T-cell (primary cell): ENCODE measurements at regions not wholly inside any gene's neighbourhood (a gene's known extent, or its start where the extent isn't known, plus 50 kb on each side); places are given as distances from the start of the nearest gene placed in this dataset.
"Not testable (repeated sequence)": the region's sequence is repeated elsewhere in the genome, so short reads cannot be mapped to it uniquely, and the experiment has no call there.

Experiments used
- ATAC-seq, 4 experiments: fragments of 200-7000 bp in 3 of 4; fragments of 150-1000 bp in 1 of 4; cut with Tn5 transposase; replicated peaks in 1 of 4; 1 replicate in 3 of 4; 2 replicates in 1 of 4; pipeline ENCODE4 v1.10.0; 2021; ENCODE audit warnings: moderate library complexity in 3 of 4, mild to moderate bottlenecking in 2 of 4, moderate number of reproducible peaks in 1 of 4
- CTCF ChIA-PET, 2 donors: fragments of 300-600 bp; sonication (Branson Sonifier 250); formaldehyde crosslinking; loops; one replicate each; lab custom pipeline; 2022; ENCODE audit warnings: antibody characterized with exemption in 2 of 2; lab: Charles Lee
- POLR2A ChIA-PET, 2 donors: fragments of 300-600 bp; sonication (Branson Sonifier 250); formaldehyde crosslinking; loops; one replicate each; lab custom pipeline; 2022; ENCODE audit warnings: antibody characterized with exemption in 2 of 2; lab: Charles Lee
- DNase-seq, 35 experiments: peaks; one replicate each; pipeline versions ENCODE4 v3.0.0 to v3.0.0-alpha.2; 2013 to 2023
- H3K27ac ChIP-seq: one replicate; pipeline ENCODE4 v1.5.1; 2013; ENCODE audit warnings: low read length
- H3K27me3 ChIP-seq, 2 experiments: replicated peaks in 1 of 2; 1 replicate in 1 of 2; 2 replicates in 1 of 2; pipeline versions ENCODE4 v1.6.1 to v1.7.0; 2013; ENCODE audit warnings: low read length in 1 of 2, mixed read lengths in 1 of 2; ENCODE audit not compliant: control insufficient read depth in 2 of 2, insufficient read depth in 2 of 2; ENCODE audit errors: extremely low read depth in 1 of 2
- H3K36me3 ChIP-seq, 2 donors: 1 replicate in 1 of 2; 2 replicates in 1 of 2; pipeline versions ENCODE4 v1.6.1 to v1.7.0; 2013; ENCODE audit warnings: low read length in 1 of 2; ENCODE audit not compliant: control insufficient read depth in 2 of 2, insufficient read depth in 1 of 2; ENCODE audit errors: extremely low read depth in 1 of 2
- H3K4me1 ChIP-seq, 2 experiments: 1 replicate in 1 of 2; 2 replicates in 1 of 2; pipeline versions ENCODE4 v1.6.1 to v1.7.0; 2013; ENCODE audit warnings: low read length in 2 of 2, mixed read lengths in 1 of 2; ENCODE audit not compliant: insufficient read depth in 2 of 2, control insufficient read depth in 1 of 2; ENCODE audit errors: extremely low read depth in 1 of 2
- H3K4me3 ChIP-seq, 2 donors: 1 replicate in 1 of 2; 2 replicates in 1 of 2; pipeline versions ENCODE4 v1.5.1 to v1.7.0; 2013; ENCODE audit warnings: mild to moderate bottlenecking in 2 of 2, low read length in 1 of 2, moderate library complexity in 1 of 2; ENCODE audit not compliant: control insufficient read depth in 1 of 2; ENCODE audit errors: extremely low read depth in 1 of 2
- H3K9me3 ChIP-seq: 2 replicates; pipeline ENCODE4 v1.7.0; 2013
- H3K27ac Mint-ChIP-seq, 2 donors: one replicate each; pipeline ENCODE4 v1.8.0; 2020 to 2021; ENCODE audit warnings: mild to moderate bottlenecking in 2 of 2, mixed read lengths in 2 of 2
- H3K27me3 Mint-ChIP-seq, 2 donors: one replicate each; pipeline ENCODE4 v1.8.0; 2021 to 2022; ENCODE audit warnings: mixed read lengths in 2 of 2
- H3K36me3 Mint-ChIP-seq: one replicate; pipeline ENCODE4 v1.8.0; 2021; ENCODE audit warnings: mixed read lengths
- H3K4me1 Mint-ChIP-seq, 3 donors: one replicate each; pipeline ENCODE4 v1.8.0; 2020 to 2022; ENCODE audit warnings: mixed read lengths in 3 of 3, mild to moderate bottlenecking in 1 of 3
- H3K4me3 Mint-ChIP-seq, 3 donors: one replicate each; pipeline ENCODE4 v1.8.0; 2020 to 2022; ENCODE audit warnings: mild to moderate bottlenecking in 3 of 3, mixed read lengths in 3 of 3, moderate library complexity in 3 of 3
- H3K9me3 Mint-ChIP-seq, 3 donors: one replicate each; pipeline ENCODE4 v1.8.0; 2020 to 2022; ENCODE audit warnings: mixed read lengths in 3 of 3
- WGBS: methylation state at CpG from one replicate; pipeline ENCODE4 v1.1.5; 2013; ENCODE audit warnings: missing lambda C conversion rate; ENCODE audit not compliant: insufficient coverage; 5-methylcytosine and 5-hydroxymethylcytosine counted together

DNA sequence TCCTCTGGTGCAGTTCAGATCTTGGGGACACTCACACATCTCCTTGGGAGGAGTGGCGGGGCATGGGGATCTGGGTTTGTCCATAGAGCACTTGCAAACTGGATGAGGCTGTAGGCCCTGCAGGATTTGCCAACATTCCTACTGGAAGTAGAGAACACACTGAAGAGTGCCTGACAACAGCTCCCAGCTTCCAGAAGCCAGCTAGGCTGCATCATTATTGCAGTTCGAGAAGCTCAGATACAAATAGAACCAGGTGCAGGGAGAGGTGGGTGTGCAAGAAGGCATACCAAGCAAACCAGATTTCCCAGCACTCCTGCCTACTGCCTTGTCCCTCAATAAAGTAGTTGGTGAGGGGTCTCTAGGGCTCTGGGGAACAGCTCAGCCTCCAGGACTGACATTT lies 52.5 kb downstream of the RHOB start:
- no peaks in the 10 kb centered on the region for H3K36me3 ChIP-seq
- Mint-ChIP-seq H3K36me3 (no peaks in the 10 kb centered on the region), H3K4me3 (no peak overlapping the region), H3K4me1 (no peaks in the 10 kb centered on the region), H3K9me3 (no peaks in the 10 kb centered on the region), H3K27me3 (peaks cover 5 to 6% of the 10 kb centered on the region in 2 donors), H3K27ac (no peak overlapping the region)
- CTCF ChIA-PET = no interaction called here
- H3K27ac ChIP-seq = no peak overlapping the region
- WGBS = no CpG with 5 or more reads among the region's 2 CpGs
- ATAC-seq (no peak), DNase-seq (no peak)
- H3K27me3 ChIP-seq = peaks cover 0 to 9% of the 10 kb centered on the region in 2 experiments
- H3K4me1 ChIP-seq = no peaks in the 10 kb centered on the region
- H3K9me3 ChIP-seq = no peaks in the 10 kb centered on the region
- no peak overlapping the region for H3K4me3 ChIP-seq
- POLR2A ChIA-PET = no interaction called here

GRCh38 chr2:20501974-20502373 lies 55.1 kb downstream of the RHOB start:
- Mint-ChIP-seq H3K4me3 (no peak overlapping the region), H3K27me3 (peaks cover 5 to 6% of the 10 kb centered on the region in 2 donors), H3K36me3 (no peaks in the 10 kb centered on the region), H3K4me1 (no peaks in the 10 kb centered on the region), H3K27ac (no peak overlapping the region), H3K9me3 (no peaks in the 10 kb centered on the region)
- Histone ChIP-seq H3K36me3 (no peaks in the 10 kb centered on the region), H3K4me1 (no peaks in the 10 kb centered on the region), H3K27ac (no peak overlapping the region), H3K27me3 (peaks cover 0 to 13% of the 10 kb centered on the region in 2 experiments), H3K9me3 (no peaks in the 10 kb centered on the region), H3K4me3 (no peak overlapping the region)
- no peak for DNase-seq
- CTCF ChIA-PET = no interaction called here
- WGBS = 45% methylated on average over 1 of the region's 4 CpGs
- no peak for ATAC-seq
- POLR2A ChIA-PET = no interaction called here

GRCh38 chr2:20502496-20502895 lies 55.6 kb downstream of the RHOB start:
- WGBS = 96% methylated on average over 8 of the region's 12 CpGs
- CTCF ChIA-PET, H3K4me1 Mint-ChIP-seq: not testable (repeated sequence)

GRCh38 chr2:20504174-20504573 lies 57.3 kb downstream of the RHOB start:
- ChIA-PET CTCF (no interaction called here), POLR2A (no interaction called here)
- Mint-ChIP-seq H3K4me3 (no peak overlapping the region), H3K4me1 (no peaks in the 10 kb centered on the region), H3K36me3 (no peaks in the 10 kb centered on the region), H3K9me3 (no peaks in the 10 kb centered on the region), H3K27ac (no peak overlapping the region), H3K27me3 (peaks cover 5 to 6% of the 10 kb centered on the region in 2 donors)
- no peak for ATAC-seq
- H3K36me3 ChIP-seq = no peaks in the 10 kb centered on the region
- no peak for DNase-seq
- peaks cover 0 to 9% of the 10 kb centered on the region in 2 experiments for H3K27me3 ChIP-seq
- H3K9me3 ChIP-seq = no peaks in the 10 kb centered on the region
- H3K4me1 ChIP-seq = no peaks in the 10 kb centered on the region
- no peak overlapping the region for H3K27ac ChIP-seq
- H3K4me3 ChIP-seq = no peak overlapping the region

More at GRCh38 chr2:20502496-20502895, 55.6 kb downstream of the RHOB start:
- H3K4me3 Mint-ChIP-seq, H3K27me3 Mint-ChIP-seq, H3K4me3 ChIP-seq, POLR2A ChIA-PET, H3K27ac ChIP-seq, H3K36me3 ChIP-seq, H3K36me3 Mint-ChIP-seq, H3K9me3 Mint-ChIP-seq, H3K9me3 ChIP-seq, ATAC-seq, H3K4me1 ChIP-seq, DNase-seq, H3K27ac Mint-ChIP-seq: not testable (repeated sequence)
- peaks cover 0 to 10% of the 10 kb centered on the region in 2 experiments for H3K27me3 ChIP-seq

GRCh38 chr2:20506201-20506685 lies 59.4 kb downstream of the RHOB start:
- CTCF ChIA-PET = no interaction called here
- Mint-ChIP-seq H3K9me3 (no peaks in the 10 kb centered on the region), H3K4me3 (no peak overlapping the region), H3K27me3 (no peaks in the 10 kb centered on the region), H3K36me3 (no peaks in the 10 kb centered on the region), H3K4me1 (no peaks in the 10 kb centered on the region), H3K27ac (no peak overlapping the region)
- Histone ChIP-seq H3K27me3 (peaks cover 0 to 7% of the 10 kb centered on the region in 2 experiments), H3K27ac (no peak overlapping the region), H3K9me3 (no peaks in the 10 kb centered on the region), H3K4me1 (no peaks in the 10 kb centered on the region), H3K4me3 (no peak overlapping the region), H3K36me3 (no peaks in the 10 kb centered on the region)
- WGBS = 82% methylated on average over 4 of the region's 4 CpGs
- ATAC-seq = no peak
- no peak for DNase-seq
- POLR2A ChIA-PET = no interaction called here

- H3K4me1 Mint-ChIP-seq = no peaks in the 10 kb centered on the region
- H3K9me3 Mint-ChIP-seq = no peaks in the 10 kb centered on the region
- no peak overlapping the region for H3K4me3 ChIP-seq
- no peaks in the 10 kb centered on the region for H3K9me3 ChIP-seq
- H3K4me1 ChIP-seq = no peaks in the 10 kb centered on the region
- H3K36me3 ChIP-seq = no peaks in the 10 kb centered on the region
- no peak for ATAC-seq
- no peak overlapping the region for H3K4me3 Mint-ChIP-seq
- H3K27ac Mint-ChIP-seq = no peak overlapping the region
- ChIA-PET CTCF (no interaction called here), POLR2A (no interaction called here)
- no peaks in the 10 kb centered on the region for H3K36me3 Mint-ChIP-seq
- peaks cover 0 to 8% of the 10 kb centered on the region in 2 experiments for H3K27me3 ChIP-seq
- peaks cover 0 to 3% of the 10 kb centered on the region in 2 donors for H3K27me3 Mint-ChIP-seq
- no peak overlapping the region for H3K27ac ChIP-seq
- WGBS = 13% methylated on average over 2 of the region's 5 CpGs
- no peak for DNase-seq
These were observed 60.4 kb downstream of the RHOB start for GRCh38 chr2:20507166-20507692.

DNA sequence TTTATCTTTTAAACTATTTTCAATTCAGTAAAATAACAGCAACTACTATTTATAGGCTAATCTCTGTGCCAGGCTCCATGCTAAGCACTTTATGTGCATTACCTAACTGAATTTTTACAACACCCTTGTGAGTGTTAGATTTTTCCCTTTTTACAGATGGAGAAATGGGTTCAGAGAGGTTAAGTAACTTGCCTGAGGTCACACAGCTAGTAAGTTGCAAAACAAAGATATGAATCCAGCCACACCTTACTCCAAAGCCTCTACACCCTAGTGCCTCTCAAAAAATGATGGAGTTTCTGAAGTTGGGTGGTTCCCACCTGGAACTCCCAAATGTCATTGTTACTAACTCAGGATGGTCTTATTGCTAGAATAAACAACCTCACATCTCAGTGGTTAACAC lies 60.8 kb downstream of the RHOB start:
- no peaks in the 10 kb centered on the region for H3K4me1 ChIP-seq
- Mint-ChIP-seq H3K36me3 (no peaks in the 10 kb centered on the region), H3K27ac (no peak overlapping the region), H3K4me1 (no peaks in the 10 kb centered on the region), H3K27me3 (peaks cover 0 to 3% of the 10 kb centered on the region in 2 donors), H3K4me3 (no peak overlapping the region), H3K9me3 (no peaks in the 10 kb centered on the region)
- no peak overlapping the region for H3K4me3 ChIP-seq
- no peaks in the 10 kb centered on the region for H3K36me3 ChIP-seq
- ATAC-seq = no peak
- no peak overlapping the region for H3K27ac ChIP-seq
- ChIA-PET POLR2A (no interaction called here), CTCF (no interaction called here)
- no peaks in the 10 kb centered on the region for H3K9me3 ChIP-seq
- peaks cover 0 to 10% of the 10 kb centered on the region in 2 experiments for H3K27me3 ChIP-seq
- no peak for DNase-seq
